NCI-H446 (cell line): ENCODE measurements at regions not wholly inside any gene's neighbourhood (a gene's known extent, or its start where the extent isn't known, plus 50 kb on each side); places are given as distances from the start of the nearest gene placed in this dataset.

Experiments
- DNase-seq, 2 experiments: peaks; one replicate each; lab custom pipeline; 2025; lab: John Stamatoyannopoulos, UW

- DNase-seq = no peak
These were observed 313.8 kb downstream of the HDGFL1 start for GRCh38 chr6:22883061-22883717.

- no peak for DNase-seq
These were observed 315.1 kb downstream of the HDGFL1 start for GRCh38 chr6:22884456-22884855.

GRCh38 chr6:22886650-22887581, 317.6 kb downstream of the HDGFL1 start:
- no peak for DNase-seq

- no peak for DNase-seq
These were observed 318.9 kb downstream of the HDGFL1 start for GRCh38 chr6:22888163-22888752.

- no peak for DNase-seq
These were observed 322.6 kb downstream of the HDGFL1 start for GRCh38 chr6:22891934-22892333.

GRCh38 chr6:22892452-22892851, 323.1 kb downstream of the HDGFL1 start:
- no peak for DNase-seq

- DNase-seq = no peak
These were observed 327.3 kb downstream of the HDGFL1 start for GRCh38 chr6:22896696-22897095.

GRCh38 chr6:22899426-22899825, 330.1 kb downstream of the HDGFL1 start:
- no peak for DNase-seq

- DNase-seq = peak in 1 of 2 experiments; percentile 2
These were observed 334.5 kb downstream of the HDGFL1 start for GRCh38 chr6:22903826-22904225.

- no peak for DNase-seq
These were observed 335.1 kb downstream of the HDGFL1 start for GRCh38 chr6:22904431-22904830.

- DNase-seq = no peak
These were observed 336.8 kb downstream of the HDGFL1 start for GRCh38 chr6:22906091-22906549.

- DNase-seq = no peak
These were observed 337.7 kb downstream of the HDGFL1 start for GRCh38 chr6:22907085-22907484.

GRCh38 chr6:22910370-22910769, 341.0 kb downstream of the HDGFL1 start:
- no peak for DNase-seq

GRCh38 chr6:22913612-22914011, 344.2 kb downstream of the HDGFL1 start:
- no peak for DNase-seq

GRCh38 chr6:22917344-22917743, 348.0 kb downstream of the HDGFL1 start:
- DNase-seq = no peak

- no peak for DNase-seq
These were observed 352.5 kb downstream of the HDGFL1 start for GRCh38 chr6:22921828-22922227.

- no peak for DNase-seq
These were observed 356.0 kb downstream of the HDGFL1 start for GRCh38 chr6:22925304-22925835.

GRCh38 chr6:22925920-22926789, 356.8 kb downstream of the HDGFL1 start:
- DNase-seq = no peak

- peak in 1 of 2 experiments; percentile 50 for DNase-seq
These were observed 357.5 kb downstream of the HDGFL1 start for GRCh38 chr6:22926790-22927354.

GRCh38 chr6:22928775-22929174, 359.4 kb downstream of the HDGFL1 start:
- DNase-seq = peak in 1 of 2 experiments; percentile 38
